ENCODE measurements at regions not wholly inside any gene's neighbourhood (a gene's known extent, or its start where the extent isn't known, plus 50 kb on each side); places are given as distances from the start of the nearest gene placed in this dataset.
"Not testable (repeated sequence)": the region's sequence is repeated elsewhere in the genome, so short reads cannot be mapped to it uniquely, and the experiment has no call there.

DNA sequence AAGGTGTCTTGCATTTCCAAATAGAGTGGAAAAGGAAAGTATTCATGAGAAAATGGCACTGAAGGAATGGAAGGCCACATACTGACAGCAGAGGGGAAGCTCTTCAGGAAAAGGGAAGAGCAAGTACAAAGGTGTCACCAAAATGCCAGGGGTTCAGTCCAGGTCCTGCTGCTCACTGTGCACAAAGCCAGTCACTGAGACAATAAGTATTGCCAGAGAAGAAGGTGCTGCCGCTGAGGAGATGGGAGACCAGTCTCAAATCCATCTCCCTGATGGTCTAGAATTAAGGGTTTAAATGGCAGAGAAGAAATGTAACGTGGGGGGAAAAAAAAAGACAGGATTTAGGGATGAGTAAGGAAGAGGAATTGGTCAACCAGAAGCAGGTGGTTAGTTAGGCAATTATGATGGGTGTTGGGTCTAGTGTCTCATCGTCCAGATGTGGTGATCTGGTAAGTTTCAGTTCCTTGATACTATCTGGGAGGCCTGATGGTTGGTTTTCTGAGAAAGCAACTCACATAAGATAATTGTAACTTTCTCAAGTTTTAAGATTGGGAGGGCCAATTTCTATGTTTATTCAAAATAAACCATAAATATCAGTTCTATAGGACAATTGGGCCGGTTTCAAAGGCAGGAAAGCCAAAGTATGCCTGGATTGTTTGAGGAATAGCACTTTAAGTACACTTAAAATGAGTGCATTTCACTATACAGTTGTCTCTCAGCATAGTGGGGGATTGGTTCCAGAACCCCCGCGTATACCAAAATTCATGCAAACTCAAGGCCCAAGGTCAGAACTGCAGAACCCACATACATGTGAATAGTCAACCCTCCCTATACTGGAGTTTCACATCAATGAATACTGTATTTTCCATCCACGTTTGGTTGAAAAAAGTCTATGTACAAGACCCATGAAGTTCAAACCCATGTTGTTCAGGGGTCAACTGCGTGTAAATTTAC, 109.1 kb upstream of the DNAJC10 start:
- H3K27me3 Mint-ChIP-seq (ENCODE audit: unreplicated experiment): no peaks in the 10 kb centered on the region
- peaks cover 5% of the 10 kb centered on the region for H3K9me3 Mint-ChIP-seq (ENCODE audit: unreplicated experiment)
- H3K27ac Mint-ChIP-seq (ENCODE audit: unreplicated experiment): no peak overlapping the region
- no peak for DNase-seq
- no peaks in the 10 kb centered on the region for H3K4me1 Mint-ChIP-seq (ENCODE audit: low read depth, unreplicated experiment)
- TF ChIP-seq, protein P1, sequence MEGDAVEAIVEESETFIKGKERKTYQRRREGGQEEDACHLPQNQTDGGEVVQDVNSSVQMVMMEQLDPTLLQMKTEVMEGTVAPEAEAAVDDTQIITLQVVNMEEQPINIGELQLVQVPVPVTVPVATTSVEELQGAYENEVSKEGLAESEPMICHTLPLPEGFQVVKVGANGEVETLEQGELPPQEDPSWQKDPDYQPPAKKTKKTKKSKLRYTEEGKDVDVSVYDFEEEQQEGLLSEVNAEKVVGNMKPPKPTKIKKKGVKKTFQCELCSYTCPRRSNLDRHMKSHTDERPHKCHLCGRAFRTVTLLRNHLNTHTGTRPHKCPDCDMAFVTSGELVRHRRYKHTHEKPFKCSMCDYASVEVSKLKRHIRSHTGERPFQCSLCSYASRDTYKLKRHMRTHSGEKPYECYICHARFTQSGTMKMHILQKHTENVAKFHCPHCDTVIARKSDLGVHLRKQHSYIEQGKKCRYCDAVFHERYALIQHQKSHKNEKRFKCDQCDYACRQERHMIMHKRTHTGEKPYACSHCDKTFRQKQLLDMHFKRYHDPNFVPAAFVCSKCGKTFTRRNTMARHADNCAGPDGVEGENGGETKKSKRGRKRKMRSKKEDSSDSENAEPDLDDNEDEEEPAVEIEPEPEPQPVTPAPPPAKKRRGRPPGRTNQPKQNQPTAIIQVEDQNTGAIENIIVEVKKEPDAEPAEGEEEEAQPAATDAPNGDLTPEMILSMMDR (IDR thresholded peaks at IDR 0.05; ENCODE audit: partially characterized antibody, unreplicated experiment): no peak
- no peak overlapping the region for H3K4me3 Mint-ChIP-seq (ENCODE audit: unreplicated experiment)
- no peaks in the 10 kb centered on the region for H3K36me3 Mint-ChIP-seq (ENCODE audit: unreplicated experiment)

DNA sequence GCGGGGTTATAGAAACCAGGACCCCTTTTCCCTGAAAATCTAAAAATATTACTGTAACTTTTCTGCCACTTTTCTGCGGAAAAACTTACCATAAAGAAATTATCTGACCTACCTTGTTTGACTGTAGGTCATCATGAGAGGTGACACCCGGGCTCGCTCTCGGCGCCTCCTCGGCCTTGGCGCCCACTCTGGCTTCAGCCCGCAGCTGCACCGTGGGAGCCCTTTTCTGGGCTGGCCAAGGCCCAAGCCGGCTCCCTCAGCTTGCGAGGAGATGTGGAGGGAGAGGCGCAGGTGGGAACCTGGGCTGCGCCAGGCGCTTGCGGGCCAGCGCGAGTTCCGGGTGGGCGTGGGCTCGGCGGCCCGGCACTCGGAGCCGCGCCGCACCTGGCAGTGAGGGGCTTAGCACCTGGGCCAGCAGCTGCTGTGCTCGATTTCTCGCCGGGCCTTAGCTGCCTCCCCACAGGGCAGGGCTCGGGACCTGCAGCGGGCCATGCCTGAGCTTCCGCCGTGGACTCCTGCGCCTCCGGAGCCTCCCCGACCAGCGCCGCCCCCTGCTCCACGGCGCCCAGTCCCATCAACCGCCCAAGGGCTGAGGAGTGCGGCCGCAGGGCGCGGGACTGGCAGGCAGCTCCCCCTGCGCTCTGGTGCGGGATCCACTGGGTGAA, 107.7 kb upstream of the DNAJC10 start:
- Mint-ChIP-seq H3K4me3 (ENCODE audit: unreplicated experiment) (no peak overlapping the region), H3K27me3 (ENCODE audit: unreplicated experiment) (no peaks in the 10 kb centered on the region), H3K27ac (ENCODE audit: unreplicated experiment) (no peak overlapping the region), H3K36me3 (ENCODE audit: unreplicated experiment) (no peaks in the 10 kb centered on the region), H3K4me1 (ENCODE audit: low read depth, unreplicated experiment) (no peaks in the 10 kb centered on the region), H3K9me3 (ENCODE audit: unreplicated experiment) (peaks cover 5% of the 10 kb centered on the region)
- DNase-seq: no peak
- TF ChIP-seq, protein P1 (IDR thresholded peaks at IDR 0.05; ENCODE audit: partially characterized antibody, unreplicated experiment): no peak

DNA sequence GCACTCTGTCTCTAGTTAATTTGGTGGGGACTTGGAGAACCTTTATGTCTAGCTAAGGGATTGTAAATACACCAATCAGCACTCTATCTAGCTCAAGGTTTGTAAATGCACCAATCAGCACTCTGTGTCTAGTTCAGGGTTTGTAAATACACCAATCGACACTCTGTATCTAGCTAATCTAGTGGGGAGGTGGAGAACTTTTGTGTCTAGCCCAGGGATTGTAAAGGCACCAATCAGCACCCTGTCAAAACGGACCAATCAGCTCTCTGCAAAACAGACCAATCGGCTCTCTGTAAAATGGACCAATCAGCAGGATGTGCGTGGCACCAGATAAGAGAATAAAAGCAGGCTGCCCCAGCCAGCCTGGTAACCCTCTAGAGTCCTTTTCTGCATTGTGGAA, 107.1 kb upstream of the DNAJC10 start:
- not testable (repeated sequence) for H3K27me3 Mint-ChIP-seq (ENCODE audit: unreplicated experiment); H3K27ac Mint-ChIP-seq (ENCODE audit: unreplicated experiment); H3K9me3 Mint-ChIP-seq (ENCODE audit: unreplicated experiment); H3K4me1 Mint-ChIP-seq (ENCODE audit: low read depth, unreplicated experiment); DNase-seq; H3K4me3 Mint-ChIP-seq (ENCODE audit: unreplicated experiment); H3K36me3 Mint-ChIP-seq (ENCODE audit: unreplicated experiment)

DNA sequence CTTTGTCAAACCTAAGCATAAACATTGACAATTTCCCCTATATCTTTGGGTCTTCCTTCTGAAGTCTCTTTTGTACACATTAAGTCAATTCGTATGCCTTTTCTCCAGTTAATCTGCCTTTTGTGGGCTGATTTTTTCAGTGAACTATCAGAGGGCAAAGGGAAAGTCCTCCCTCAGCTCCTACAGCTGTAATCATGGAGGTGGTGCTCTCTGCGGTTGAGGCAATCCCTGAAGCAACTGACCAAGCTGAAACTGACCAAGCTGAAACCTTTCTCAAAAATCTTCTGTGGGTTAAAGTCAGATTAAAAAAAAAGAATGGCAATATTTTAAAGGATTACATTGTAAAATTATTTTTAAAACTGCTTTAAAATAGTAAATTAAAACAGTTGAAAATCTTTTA, 105.8 kb upstream of the DNAJC10 start:
- Mint-ChIP-seq H3K36me3 (ENCODE audit: unreplicated experiment) (no peaks in the 10 kb centered on the region), H3K4me3 (ENCODE audit: unreplicated experiment) (no peak overlapping the region), H3K27ac (ENCODE audit: unreplicated experiment) (no peak overlapping the region), H3K9me3 (ENCODE audit: unreplicated experiment) (peaks cover 5% of the 10 kb centered on the region), H3K4me1 (ENCODE audit: low read depth, unreplicated experiment) (no peaks in the 10 kb centered on the region), H3K27me3 (ENCODE audit: unreplicated experiment) (no peaks in the 10 kb centered on the region)
- DNase-seq: no peak
- TF ChIP-seq, protein P1 (IDR thresholded peaks at IDR 0.05; ENCODE audit: partially characterized antibody, unreplicated experiment): no peak

DNA sequence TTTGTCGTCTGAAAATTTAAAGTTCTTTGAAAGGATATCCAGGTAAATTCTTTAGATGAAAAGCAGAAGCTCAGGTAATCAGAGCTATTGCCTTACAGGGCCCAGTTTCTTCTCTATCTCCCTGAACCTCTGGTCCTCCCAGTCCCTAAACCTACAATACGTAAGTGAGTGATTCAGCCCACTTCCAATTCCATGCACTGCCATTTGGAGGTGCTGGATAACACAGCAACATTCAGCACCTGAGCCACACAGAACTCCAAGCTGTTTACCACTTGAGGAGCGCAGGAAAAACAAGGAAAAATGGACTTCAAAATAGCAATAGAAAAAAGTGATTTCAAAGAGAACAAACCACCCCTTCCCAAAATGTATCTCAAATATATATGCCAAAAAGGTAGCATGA, 105.0 kb upstream of the DNAJC10 start:
- Mint-ChIP-seq H3K4me3 (ENCODE audit: unreplicated experiment) (no peak overlapping the region), H3K9me3 (ENCODE audit: unreplicated experiment) (peaks cover 5% of the 10 kb centered on the region), H3K27me3 (ENCODE audit: unreplicated experiment) (no peaks in the 10 kb centered on the region), H3K27ac (ENCODE audit: unreplicated experiment) (no peak overlapping the region), H3K4me1 (ENCODE audit: low read depth, unreplicated experiment) (no peaks in the 10 kb centered on the region), H3K36me3 (ENCODE audit: unreplicated experiment) (no peaks in the 10 kb centered on the region)
- DNase-seq: no peak
- TF ChIP-seq, protein P1 (IDR thresholded peaks at IDR 0.05; ENCODE audit: partially characterized antibody, unreplicated experiment): no peak
